Astrocyte of the spinal cord (primary cell): ENCODE measurements at regions not wholly inside any gene's neighbourhood (a gene's known extent, or its start where the extent isn't known, plus 50 kb on each side); places are given as distances from the start of the nearest gene placed in this dataset.
A peak's percentile ranks its signal among the peaks of the same experiment; 100 is the strongest.
"Not testable (repeated sequence)": the region's sequence is repeated elsewhere in the genome, so short reads cannot be mapped to it uniquely, and the experiment has no call there.

Source experiments
- DNase-seq: peaks from one replicate; pipeline ENCODE4 v3.0.0; 2011; ENCODE audit warnings: low read depth, low spot score
- H3K4me3 ChIP-seq: 2 replicates; pipeline ENCODE4 v1.5.1; 2011; ENCODE audit warnings: low read depth, mild to moderate bottlenecking, low read length, moderate library complexity
- in situ Hi-C: cut with HindIII; loops from 2 replicates; pipeline ENCODE4 v1.10.0; 2017; ENCODE audit warnings: low sequenced_read_pairs
- TF ChIP-seq, protein P1 (sequence below): IDR thresholded peaks from 2 replicates; pipeline ENCODE4 v1.5.1; 2012; ENCODE audit warnings: low read depth, mild to moderate bottlenecking, low read length, inconsistent platforms

DNA sequence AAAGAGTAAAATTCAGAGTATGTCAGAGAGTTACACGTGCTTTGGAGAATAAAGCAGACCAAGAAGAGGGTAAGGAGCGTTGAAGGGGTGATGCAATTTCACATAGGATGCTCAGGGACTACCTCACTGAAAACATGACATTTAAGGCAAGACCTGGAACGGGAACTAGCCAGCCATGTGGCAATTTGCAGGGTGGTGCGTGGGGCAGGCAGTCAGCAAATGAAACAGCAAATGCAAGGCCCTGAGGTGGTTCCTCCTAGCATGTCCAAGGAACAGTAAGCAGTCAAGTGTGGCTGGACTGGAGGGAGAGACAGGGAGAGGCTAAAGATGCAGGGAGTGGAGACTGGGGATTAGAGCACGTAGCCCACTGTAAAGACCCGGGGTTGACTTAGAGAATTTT lies 146.1 kb upstream of the LPP start:
- in situ Hi-C loops = no loop called here
- no peak overlapping the region for H3K4me3 ChIP-seq
- TF ChIP-seq, protein P1, sequence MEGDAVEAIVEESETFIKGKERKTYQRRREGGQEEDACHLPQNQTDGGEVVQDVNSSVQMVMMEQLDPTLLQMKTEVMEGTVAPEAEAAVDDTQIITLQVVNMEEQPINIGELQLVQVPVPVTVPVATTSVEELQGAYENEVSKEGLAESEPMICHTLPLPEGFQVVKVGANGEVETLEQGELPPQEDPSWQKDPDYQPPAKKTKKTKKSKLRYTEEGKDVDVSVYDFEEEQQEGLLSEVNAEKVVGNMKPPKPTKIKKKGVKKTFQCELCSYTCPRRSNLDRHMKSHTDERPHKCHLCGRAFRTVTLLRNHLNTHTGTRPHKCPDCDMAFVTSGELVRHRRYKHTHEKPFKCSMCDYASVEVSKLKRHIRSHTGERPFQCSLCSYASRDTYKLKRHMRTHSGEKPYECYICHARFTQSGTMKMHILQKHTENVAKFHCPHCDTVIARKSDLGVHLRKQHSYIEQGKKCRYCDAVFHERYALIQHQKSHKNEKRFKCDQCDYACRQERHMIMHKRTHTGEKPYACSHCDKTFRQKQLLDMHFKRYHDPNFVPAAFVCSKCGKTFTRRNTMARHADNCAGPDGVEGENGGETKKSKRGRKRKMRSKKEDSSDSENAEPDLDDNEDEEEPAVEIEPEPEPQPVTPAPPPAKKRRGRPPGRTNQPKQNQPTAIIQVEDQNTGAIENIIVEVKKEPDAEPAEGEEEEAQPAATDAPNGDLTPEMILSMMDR = no peak
- no peak for DNase-seq

DNA sequence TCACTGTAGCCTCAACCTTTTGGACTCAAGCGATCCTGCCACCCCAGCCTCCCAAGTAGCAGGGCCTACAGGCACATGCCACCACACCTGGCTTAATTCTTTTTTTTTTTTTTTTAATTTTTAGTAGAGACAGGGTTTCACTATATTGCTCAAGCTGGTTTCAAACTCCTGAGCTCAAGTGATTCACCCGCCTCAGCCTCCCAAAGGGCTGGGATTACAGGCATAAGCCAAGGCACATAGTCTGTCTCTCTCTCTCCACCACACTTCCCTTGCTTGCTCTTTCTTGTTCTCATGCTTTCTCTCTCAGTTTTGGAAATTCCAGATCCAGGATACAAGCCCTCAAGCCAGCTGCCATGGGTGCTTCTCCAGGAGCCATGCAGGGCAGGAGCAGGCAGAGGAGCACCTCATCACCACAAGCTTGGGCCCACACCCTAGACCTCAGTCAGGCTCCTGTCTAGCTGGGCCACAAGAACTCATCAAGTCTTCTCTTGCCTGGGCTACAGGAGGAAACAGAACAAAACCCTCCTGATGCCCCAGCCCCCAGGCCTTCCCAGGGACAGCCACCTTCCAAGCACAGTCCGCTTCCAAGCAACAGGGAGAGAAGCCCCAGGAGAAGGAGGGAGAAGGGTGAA lies 145.3 kb upstream of the LPP start:
- DNase-seq = no peak
- no peak overlapping the region for H3K4me3 ChIP-seq
- in situ Hi-C loops = no loop called here
- TF ChIP-seq, protein P1 = no peak

DNA sequence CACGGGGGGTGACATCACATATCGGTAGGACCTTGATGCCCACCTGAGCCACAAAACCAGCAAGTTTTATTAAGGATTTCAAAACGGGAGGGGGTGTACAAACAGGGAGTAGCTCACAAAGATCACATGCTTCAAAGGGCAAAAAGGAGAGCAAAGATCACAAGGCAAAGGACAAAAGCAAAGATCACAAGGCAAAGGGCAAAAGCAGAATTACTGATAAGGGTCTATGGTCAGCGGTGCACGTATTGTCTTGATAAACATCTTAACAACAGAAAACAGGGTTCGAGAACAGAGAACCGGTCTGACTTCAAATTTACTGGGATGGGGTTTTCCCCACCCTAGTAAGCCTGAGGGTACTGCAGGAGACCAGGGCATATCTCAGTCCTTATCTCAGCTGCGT lies 143.5 kb upstream of the LPP start:
- DNase-seq = no peak
- in situ Hi-C loops = no loop called here
- H3K4me3 ChIP-seq = no peak overlapping the region
- TF ChIP-seq, protein P1 = no peak

DNA sequence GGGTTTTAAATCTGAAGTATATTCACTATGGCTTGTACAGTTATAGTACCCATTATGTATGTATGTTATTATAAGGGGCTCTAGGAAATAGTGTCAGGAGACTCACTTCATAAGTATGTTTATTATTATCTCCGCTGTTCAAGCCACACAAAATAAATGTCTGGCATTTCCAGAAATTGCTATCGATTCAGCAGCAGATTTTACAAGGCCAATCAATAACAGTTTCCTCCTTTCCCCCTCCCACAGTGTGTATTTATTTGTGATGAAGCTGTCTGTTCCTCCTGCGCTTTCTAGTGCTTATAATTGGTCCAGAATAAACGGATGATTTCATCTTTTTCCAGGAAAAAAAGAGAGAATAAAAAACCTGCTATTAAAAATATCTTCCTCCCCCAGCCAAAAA lies 134.2 kb upstream of the LPP start:
- TF ChIP-seq, protein P1 = no peak
- in situ Hi-C loops = no loop called here
- no peak overlapping the region for H3K4me3 ChIP-seq
- DNase-seq = no peak

DNA sequence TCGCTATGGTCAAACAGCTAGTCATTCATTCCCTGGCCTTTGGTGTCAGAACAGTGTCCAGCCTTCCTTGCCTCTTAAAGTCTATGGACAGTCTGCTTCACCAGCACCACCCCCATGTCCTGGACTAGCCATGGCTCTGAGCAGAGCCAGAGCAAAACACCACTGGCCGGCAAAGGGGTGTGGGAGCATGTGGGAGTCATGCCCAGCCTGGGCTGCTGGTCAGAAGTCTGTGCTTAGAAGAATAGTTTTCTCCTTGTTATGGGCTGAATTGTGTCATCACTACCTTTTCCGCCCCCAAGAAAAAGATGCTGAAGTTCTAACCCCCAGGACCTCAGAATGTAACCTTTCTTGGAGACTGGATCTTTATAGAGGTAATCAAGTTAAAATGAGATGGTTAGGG lies 132.9 kb upstream of the LPP start:
- DNase-seq = no peak
- TF ChIP-seq, protein P1 = no peak
- in situ Hi-C loops = no loop called here
- H3K4me3 ChIP-seq = no peak overlapping the region

DNA sequence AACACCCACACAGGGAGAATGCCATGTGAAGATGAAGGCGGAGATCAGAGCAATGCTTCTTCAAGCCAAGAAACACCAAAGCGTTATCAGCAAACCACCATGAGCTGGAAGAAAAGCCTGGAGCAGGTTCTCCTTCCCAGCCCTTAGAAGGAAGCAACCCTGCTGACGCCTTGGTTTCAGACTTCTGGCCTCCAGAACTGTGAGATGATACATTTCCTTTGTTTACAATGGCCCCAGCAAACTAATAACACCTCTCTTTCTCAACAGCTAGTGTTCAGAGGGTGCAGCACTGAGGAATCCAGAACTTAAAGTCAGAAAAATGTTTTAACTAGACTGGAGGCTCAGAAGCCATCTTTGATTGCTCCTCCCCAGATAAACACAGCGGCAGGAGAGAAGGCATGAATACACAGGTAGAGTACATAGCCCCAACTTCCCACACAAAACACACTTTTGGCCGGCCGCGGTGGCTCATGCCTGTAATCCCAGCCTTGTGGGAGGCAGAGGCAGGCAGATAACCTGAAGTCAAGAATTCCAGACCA lies 132.4 kb upstream of the LPP start:
- no peak overlapping the region for H3K4me3 ChIP-seq
- TF ChIP-seq, protein P1 = no peak
- in situ Hi-C loops = no loop called here
- DNase-seq = peak; percentile 59

DNA sequence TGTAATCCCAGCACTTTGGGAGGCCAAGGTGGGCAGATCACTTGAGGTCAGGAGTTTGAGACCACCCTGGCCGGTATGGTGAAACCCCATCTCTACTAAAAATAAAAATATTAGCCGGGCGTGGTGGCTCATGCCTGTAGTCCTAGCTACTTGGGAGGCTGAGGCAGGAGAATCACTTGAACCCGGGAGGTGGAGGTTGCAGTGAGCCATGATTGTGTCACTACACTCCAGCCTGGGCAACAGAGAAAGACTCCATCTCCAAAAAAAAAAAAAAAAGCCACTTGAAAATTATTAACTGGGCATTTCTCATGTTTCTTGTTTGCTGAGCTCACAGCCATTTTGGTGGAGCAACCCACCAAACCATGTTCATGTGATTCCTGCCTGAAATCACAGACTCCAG lies 131.1 kb upstream of the LPP start:
- H3K4me3 ChIP-seq, DNase-seq, in situ Hi-C loops: not testable (repeated sequence)
